Dendritic cell treated with granulocyte-macrophage colony-stimulating factor and Interleukin-4, amounts not matched to agents 40 ng/mL and 50 ng/mL, for 4 days (primary cell): ENCODE measurements at regions not wholly inside any gene's neighbourhood (a gene's known extent, or its start where the extent isn't known, plus 50 kb on each side); places are given as distances from the start of the nearest gene placed in this dataset.

Source experiments
- H3K27ac Mint-ChIP-seq: one replicate; pipeline ENCODE4 v1.8.0; 2022; ENCODE audit warnings: mild to moderate bottlenecking, mixed read lengths
- H3K27me3 Mint-ChIP-seq: one replicate; pipeline ENCODE4 v1.8.0; 2022; ENCODE audit warnings: mild to moderate bottlenecking, mixed read lengths
- H3K36me3 Mint-ChIP-seq: one replicate; pipeline ENCODE4 v1.8.0; 2022; ENCODE audit warnings: low read depth, mixed read lengths
- H3K4me1 Mint-ChIP-seq: one replicate; pipeline ENCODE4 v1.8.0; 2022; ENCODE audit warnings: low read depth, mixed read lengths
- H3K4me3 Mint-ChIP-seq: one replicate; pipeline ENCODE4 v1.8.0; 2022; ENCODE audit warnings: mild to moderate bottlenecking, moderate library complexity, mixed read lengths
- H3K9me3 Mint-ChIP-seq: one replicate; pipeline ENCODE4 v1.8.0; 2022; ENCODE audit warnings: mixed read lengths
- intact Hi-C: fragments of 100-400 bp; cut with micrococcal nuclease; formaldehyde crosslinking; loops from one replicate; pipeline ENCODE4 v1.15.0; 2022

- Mint-ChIP-seq H3K36me3 (no peaks in the 10 kb centered on the region), H3K4me1 (no peaks in the 10 kb centered on the region), H3K27me3 (no peaks in the 10 kb centered on the region), H3K9me3 (no peaks in the 10 kb centered on the region), H3K27ac (no peak overlapping the region), H3K4me3 (no peak overlapping the region)
- intact Hi-C loops = no loop called here
Measured at GRCh38 chr14:98606041-98606640, 665.9 kb downstream of the BCL11B start.

- no peaks in the 10 kb centered on the region for H3K4me1 Mint-ChIP-seq
- no peaks in the 10 kb centered on the region for H3K9me3 Mint-ChIP-seq
- H3K27ac Mint-ChIP-seq = no peak overlapping the region
- no peaks in the 10 kb centered on the region for H3K27me3 Mint-ChIP-seq
- H3K4me3 Mint-ChIP-seq = no peak overlapping the region
- H3K36me3 Mint-ChIP-seq = no peaks in the 10 kb centered on the region
- intact Hi-C loops = no loop called here
Measured at GRCh38 chr14:98606816-98607215, 665.2 kb downstream of the BCL11B start.

GRCh38 chr14:98607341-98607910 lies 664.6 kb downstream of the BCL11B start:
- intact Hi-C loops = no loop called here
- no peaks in the 10 kb centered on the region for H3K9me3 Mint-ChIP-seq
- H3K4me1 Mint-ChIP-seq = no peaks in the 10 kb centered on the region
- no peak overlapping the region for H3K4me3 Mint-ChIP-seq
- H3K27ac Mint-ChIP-seq = no peak overlapping the region
- H3K36me3 Mint-ChIP-seq = no peaks in the 10 kb centered on the region
- H3K27me3 Mint-ChIP-seq = no peaks in the 10 kb centered on the region

GRCh38 chr14:98608071-98609060 lies 663.6 kb downstream of the BCL11B start:
- Mint-ChIP-seq H3K27me3 (no peaks in the 10 kb centered on the region), H3K27ac (no peak overlapping the region), H3K36me3 (no peaks in the 10 kb centered on the region), H3K4me1 (no peaks in the 10 kb centered on the region), H3K9me3 (no peaks in the 10 kb centered on the region), H3K4me3 (no peak overlapping the region)
- intact Hi-C loops = no loop called here

- Mint-ChIP-seq H3K4me3 (no peak overlapping the region), H3K36me3 (no peaks in the 10 kb centered on the region), H3K27ac (no peak overlapping the region), H3K27me3 (no peaks in the 10 kb centered on the region), H3K4me1 (no peaks in the 10 kb centered on the region), H3K9me3 (peaks cover 19% of the 10 kb centered on the region)
- intact Hi-C loops = no loop called here
Measured at GRCh38 chr14:98612434-98613200, 659.4 kb downstream of the BCL11B start.

GRCh38 chr14:98614741-98615140 lies 657.3 kb downstream of the BCL11B start:
- Mint-ChIP-seq H3K9me3 (peaks cover 21% of the 10 kb centered on the region), H3K27me3 (no peaks in the 10 kb centered on the region), H3K4me1 (no peaks in the 10 kb centered on the region), H3K4me3 (no peak overlapping the region), H3K36me3 (no peaks in the 10 kb centered on the region), H3K27ac (no peak overlapping the region)
- intact Hi-C loops = no loop called here

GRCh38 chr14:98622208-98623051 lies 649.6 kb downstream of the BCL11B start:
- Mint-ChIP-seq H3K9me3 (peaks cover 47% of the 10 kb centered on the region), H3K27ac (no peak overlapping the region), H3K27me3 (no peaks in the 10 kb centered on the region), H3K36me3 (no peaks in the 10 kb centered on the region), H3K4me3 (no peak overlapping the region), H3K4me1 (no peaks in the 10 kb centered on the region)
- intact Hi-C loops = no loop called here

- Mint-ChIP-seq H3K36me3 (no peaks in the 10 kb centered on the region), H3K27me3 (no peaks in the 10 kb centered on the region), H3K27ac (no peak overlapping the region), H3K4me1 (no peaks in the 10 kb centered on the region), H3K4me3 (no peak overlapping the region), H3K9me3 (peaks cover 58% of the 10 kb centered on the region)
- intact Hi-C loops = no loop called here
Measured at GRCh38 chr14:98623788-98624415, 648.1 kb downstream of the BCL11B start.

- intact Hi-C loops = no loop called here
- H3K27ac Mint-ChIP-seq = no peak overlapping the region
Measured at GRCh38 chr14:98633380-98633779, 638.6 kb downstream of the BCL11B start.

GRCh38 chr14:98634043-98634820 lies 637.8 kb downstream of the BCL11B start:
- no peak overlapping the region for H3K4me3 Mint-ChIP-seq
- H3K9me3 Mint-ChIP-seq = peaks cover 16% of the 10 kb centered on the region
- H3K27ac Mint-ChIP-seq = no peak overlapping the region
- H3K27me3 Mint-ChIP-seq = no peaks in the 10 kb centered on the region
- intact Hi-C loops = no loop called here
- H3K4me1 Mint-ChIP-seq = no peaks in the 10 kb centered on the region
- H3K36me3 Mint-ChIP-seq = no peaks in the 10 kb centered on the region

More at GRCh38 chr14:98633380-98633779, 638.6 kb downstream of the BCL11B start:
- peaks cover 25% of the 10 kb centered on the region for H3K9me3 Mint-ChIP-seq
- H3K27me3 Mint-ChIP-seq = no peaks in the 10 kb centered on the region
- H3K36me3 Mint-ChIP-seq = no peaks in the 10 kb centered on the region
- no peak overlapping the region for H3K4me3 Mint-ChIP-seq
- H3K4me1 Mint-ChIP-seq = no peaks in the 10 kb centered on the region

GRCh38 chr14:98638366-98638765 lies 633.6 kb downstream of the BCL11B start:
- Mint-ChIP-seq H3K4me3 (no peak overlapping the region), H3K36me3 (no peaks in the 10 kb centered on the region), H3K27me3 (no peaks in the 10 kb centered on the region), H3K27ac (no peak overlapping the region), H3K4me1 (no peaks in the 10 kb centered on the region), H3K9me3 (peaks cover 8% of the 10 kb centered on the region)
- intact Hi-C loops = no loop called here

- Mint-ChIP-seq H3K4me3 (no peak overlapping the region), H3K9me3 (no peaks in the 10 kb centered on the region), H3K27ac (no peak overlapping the region), H3K36me3 (no peaks in the 10 kb centered on the region), H3K27me3 (no peaks in the 10 kb centered on the region), H3K4me1 (no peaks in the 10 kb centered on the region)
- intact Hi-C loops = no loop called here
Measured at GRCh38 chr14:98647754-98648153, 624.2 kb downstream of the BCL11B start.
